ENCODE measurements at regions not wholly inside any gene's neighbourhood (a gene's known extent, or its start where the extent isn't known, plus 50 kb on each side); places are given as distances from the start of the nearest gene placed in this dataset.
"Not testable (repeated sequence)": the region's sequence is repeated elsewhere in the genome, so short reads cannot be mapped to it uniquely, and the experiment has no call there.

DNA sequence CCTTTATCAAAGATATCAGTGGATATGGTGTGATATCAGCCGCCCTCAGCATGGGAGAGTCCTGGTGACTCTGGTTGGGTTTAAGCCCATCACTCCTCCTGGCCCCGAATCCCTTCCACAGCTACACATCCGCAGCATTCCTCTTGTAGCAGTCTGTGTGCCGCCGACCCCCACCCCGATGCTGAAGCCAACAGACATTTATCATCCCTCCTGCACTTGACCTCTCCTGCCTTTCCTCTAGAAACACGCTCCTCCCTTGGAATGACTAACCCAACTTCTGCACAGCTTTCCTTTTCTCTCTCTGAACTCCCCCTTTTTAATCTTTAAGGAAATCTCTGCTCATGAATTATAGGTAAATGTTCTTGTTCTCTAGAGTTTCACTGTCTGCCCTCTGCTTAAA is 250.9 kb upstream of the FOXN3 start:
- Mint-ChIP-seq H3K4me3 (no peak overlapping the region), H3K36me3 (ENCODE audit: low read depth) (no peaks in the 10 kb centered on the region), H3K27me3 (no peaks in the 10 kb centered on the region), H3K4me1 (peaks cover 16% of the 10 kb centered on the region), H3K27ac (peak overlapping the region; percentile 6)
- no peak for DNase-seq
- no peak for ATAC-seq
- H3K9me3 ChIP-seq (ENCODE audit: control insufficient read depth, low read length, poor library complexity, severe bottlenecking) = no peaks in the 10 kb centered on the region

DNA sequence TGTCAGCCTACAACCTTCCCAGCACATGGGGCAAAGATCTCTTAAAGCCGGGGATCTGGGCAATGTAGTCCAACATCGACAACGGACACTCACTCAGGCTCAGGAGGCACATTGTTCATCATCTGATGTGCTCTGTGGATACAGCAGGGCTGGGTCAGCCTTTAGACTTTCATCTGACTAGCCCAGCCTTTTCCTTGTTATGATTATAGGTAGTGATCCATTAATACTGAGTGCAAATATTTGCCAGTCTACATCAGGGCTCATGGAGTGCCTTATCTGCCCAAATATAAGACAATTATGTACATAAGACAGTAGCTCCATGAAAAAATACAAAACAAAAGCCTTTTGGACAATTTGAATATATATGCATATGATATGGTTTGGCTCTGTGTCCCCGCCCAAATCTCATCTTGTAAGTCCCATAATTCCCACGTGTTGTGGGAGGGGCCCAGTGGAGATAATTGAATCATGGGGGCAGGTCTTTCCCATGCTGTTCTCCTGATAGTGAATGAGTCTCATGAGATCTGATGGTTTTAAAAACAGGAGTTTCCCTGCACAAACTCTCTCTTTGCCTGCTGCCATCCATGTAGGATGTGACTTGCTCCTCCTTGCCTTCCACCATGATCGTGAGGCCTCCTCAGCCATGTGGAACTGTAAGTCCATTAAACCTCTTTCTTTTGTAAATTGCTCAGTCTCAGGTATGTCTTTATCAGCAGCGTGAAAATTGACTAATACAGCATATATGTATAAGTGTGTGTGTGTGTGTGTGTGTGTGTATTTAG is 248.5 kb upstream of the FOXN3 start:
- not testable (repeated sequence) for ATAC-seq; H3K27me3 Mint-ChIP-seq; H3K4me3 Mint-ChIP-seq; DNase-seq; H3K36me3 Mint-ChIP-seq (ENCODE audit: low read depth); H3K27ac Mint-ChIP-seq; H3K9me3 ChIP-seq (ENCODE audit: control insufficient read depth, low read length, poor library complexity, severe bottlenecking)
- H3K4me1 Mint-ChIP-seq = peaks cover 11% of the 10 kb centered on the region

DNA sequence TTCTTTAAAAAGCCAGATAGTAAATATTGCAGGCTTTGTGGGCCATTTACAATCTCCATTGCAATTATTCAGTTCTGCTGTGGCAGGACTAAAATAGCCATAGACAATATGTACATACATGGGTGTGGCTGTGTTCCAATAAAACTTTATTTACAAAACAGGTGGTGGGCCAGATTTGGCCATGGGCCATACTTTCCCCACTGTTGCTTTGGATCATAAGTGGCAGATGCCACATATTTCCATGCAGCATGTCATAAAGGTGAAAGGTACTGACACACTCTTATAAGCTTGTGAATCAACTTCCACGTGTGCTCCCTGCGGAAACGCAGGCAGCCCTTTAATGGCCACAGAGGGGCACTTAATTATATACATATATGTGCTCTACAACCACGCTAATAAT is 244.4 kb upstream of the FOXN3 start:
- H3K4me1 Mint-ChIP-seq = peaks cover 5% of the 10 kb centered on the region

DNA sequence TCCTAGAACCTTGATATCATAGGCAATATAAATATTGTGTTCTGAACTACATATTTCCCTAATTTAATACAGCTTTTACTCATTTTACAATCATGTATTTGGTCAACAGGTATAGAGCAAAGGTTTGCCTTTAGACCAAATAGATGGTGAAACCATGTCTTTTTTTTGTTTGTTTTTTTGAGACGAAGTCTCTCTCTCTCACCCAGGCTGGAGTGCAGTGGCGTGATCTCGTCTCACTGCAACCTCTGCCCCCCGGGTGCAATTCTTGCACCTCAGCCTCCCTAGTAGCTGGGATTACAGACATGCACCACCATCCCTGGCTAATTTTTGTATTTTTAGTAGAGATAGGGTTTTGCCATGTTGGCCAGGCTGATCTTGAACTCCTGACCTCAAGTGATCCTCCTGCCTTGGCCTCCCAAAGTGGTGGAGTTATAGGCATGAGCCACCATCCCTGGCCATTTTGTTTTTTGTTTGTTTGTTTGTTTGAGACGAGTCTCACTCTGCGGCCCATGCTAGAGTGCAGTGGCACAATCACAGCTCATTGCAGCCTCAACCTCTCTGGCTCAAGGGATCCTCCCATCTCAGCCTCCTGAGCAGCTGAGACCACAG is 243.7 kb upstream of the FOXN3 start:
- not testable (repeated sequence) for H3K9me3 ChIP-seq (ENCODE audit: control insufficient read depth, low read length, poor library complexity, severe bottlenecking); DNase-seq; ATAC-seq; H3K4me1 Mint-ChIP-seq; H3K27me3 Mint-ChIP-seq; H3K4me3 Mint-ChIP-seq; H3K36me3 Mint-ChIP-seq (ENCODE audit: low read depth); H3K27ac Mint-ChIP-seq

More for the DNA sequence above, 244.4 kb upstream of the FOXN3 start:
- Mint-ChIP-seq H3K27ac (no peak overlapping the region), H3K36me3 (ENCODE audit: low read depth) (no peaks in the 10 kb centered on the region), H3K27me3 (no peaks in the 10 kb centered on the region), H3K4me3 (no peak overlapping the region)
- H3K9me3 ChIP-seq (ENCODE audit: control insufficient read depth, low read length, poor library complexity, severe bottlenecking) = no peaks in the 10 kb centered on the region
- ATAC-seq (no peak), DNase-seq (no peak)

DNA sequence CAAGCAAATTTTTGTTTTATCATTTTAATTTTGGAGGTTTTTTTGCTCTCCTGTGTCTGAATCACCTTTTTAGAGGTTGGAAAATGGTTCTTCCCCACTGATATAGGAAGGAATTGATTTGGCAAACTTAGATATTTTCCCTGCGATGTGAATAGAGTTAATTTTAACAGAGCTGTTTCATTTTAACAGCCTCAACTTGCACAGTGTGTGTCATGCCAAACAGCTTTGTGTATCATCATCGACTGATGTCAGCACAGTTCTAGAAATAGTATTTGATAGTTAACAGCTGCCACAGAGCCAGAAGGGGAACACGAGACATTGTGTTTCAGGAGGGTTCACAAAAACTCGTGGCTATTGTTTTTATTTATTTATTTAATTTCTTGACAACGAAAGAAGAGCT is 243.1 kb upstream of the FOXN3 start:
- DNase-seq (no peak), ATAC-seq (no peak)
- H3K36me3 Mint-ChIP-seq (ENCODE audit: low read depth) = no peaks in the 10 kb centered on the region
- no peak overlapping the region for H3K27ac Mint-ChIP-seq
- no peak overlapping the region for H3K4me3 Mint-ChIP-seq
- H3K4me1 Mint-ChIP-seq = peaks cover 7% of the 10 kb centered on the region
- H3K9me3 ChIP-seq (ENCODE audit: control insufficient read depth, low read length, poor library complexity, severe bottlenecking) = no peaks in the 10 kb centered on the region
- no peaks in the 10 kb centered on the region for H3K27me3 Mint-ChIP-seq

DNA sequence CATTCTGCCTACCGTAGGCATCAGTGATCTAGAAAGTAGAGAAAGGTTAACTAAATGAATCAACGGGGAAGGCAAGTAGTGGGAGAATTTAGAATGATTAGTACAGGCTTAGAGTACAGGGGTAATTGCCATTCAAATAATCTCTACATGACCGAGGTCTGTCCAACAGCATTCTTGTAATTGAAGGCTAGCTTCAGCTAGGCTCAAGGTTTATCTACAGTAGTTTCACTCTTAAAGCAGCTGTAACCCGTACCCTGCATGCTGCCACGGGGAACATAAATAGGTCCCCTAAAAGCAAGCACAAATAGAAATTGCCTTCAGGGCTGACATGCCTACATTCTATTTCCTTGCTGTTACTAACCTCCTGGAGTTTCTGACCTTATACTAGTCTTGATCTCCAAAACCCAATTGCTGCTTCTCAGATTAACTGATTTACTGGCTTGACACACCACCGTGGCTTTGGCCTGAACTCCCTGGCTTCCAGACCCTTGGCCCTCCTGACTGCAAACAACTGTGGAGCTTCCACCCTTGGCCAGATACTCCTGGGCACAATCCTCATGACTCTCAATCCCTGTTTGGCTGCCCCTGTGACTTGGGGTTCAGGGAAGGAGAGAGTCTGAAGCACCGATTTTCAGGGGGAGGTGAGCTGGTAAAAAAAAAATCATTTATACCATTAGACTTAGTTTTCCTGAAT is 242.1 kb upstream of the FOXN3 start:
- no peaks in the 10 kb centered on the region for H3K9me3 ChIP-seq (ENCODE audit: control insufficient read depth, low read length, poor library complexity, severe bottlenecking)
- Mint-ChIP-seq H3K4me3 (no peak overlapping the region), H3K4me1 (peaks cover 7% of the 10 kb centered on the region), H3K27ac (no peak overlapping the region), H3K36me3 (ENCODE audit: low read depth) (no peaks in the 10 kb centered on the region), H3K27me3 (no peaks in the 10 kb centered on the region)
- ATAC-seq = no peak
- no peak for DNase-seq

DNA sequence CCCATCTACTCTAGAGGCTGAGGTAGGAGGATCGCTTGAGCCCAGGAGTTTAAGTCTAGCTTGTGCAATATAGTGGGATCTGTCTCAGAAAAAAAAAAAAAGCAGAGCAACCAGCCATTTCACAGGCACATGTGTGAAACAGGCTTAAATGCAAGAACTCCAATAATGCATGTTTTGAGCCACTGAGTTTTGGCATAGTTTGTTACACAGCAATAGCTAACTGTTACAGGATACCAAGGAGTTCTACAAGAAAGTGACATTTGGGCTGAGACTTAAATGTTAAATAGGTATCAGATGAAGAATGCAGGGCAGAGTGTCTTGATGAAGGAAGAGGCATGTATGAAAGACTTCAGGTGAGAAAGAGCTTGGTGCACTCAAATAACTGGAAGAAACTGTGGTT is 240.0 kb upstream of the FOXN3 start:
- DNase-seq (no peak), ATAC-seq (no peak)
- Mint-ChIP-seq H3K4me3 (no peak overlapping the region), H3K27ac (no peak overlapping the region), H3K36me3 (ENCODE audit: low read depth) (no peaks in the 10 kb centered on the region), H3K4me1 (peaks cover 6% of the 10 kb centered on the region), H3K27me3 (no peaks in the 10 kb centered on the region)
- H3K9me3 ChIP-seq (ENCODE audit: control insufficient read depth, low read length, poor library complexity, severe bottlenecking) = no peaks in the 10 kb centered on the region

DNA sequence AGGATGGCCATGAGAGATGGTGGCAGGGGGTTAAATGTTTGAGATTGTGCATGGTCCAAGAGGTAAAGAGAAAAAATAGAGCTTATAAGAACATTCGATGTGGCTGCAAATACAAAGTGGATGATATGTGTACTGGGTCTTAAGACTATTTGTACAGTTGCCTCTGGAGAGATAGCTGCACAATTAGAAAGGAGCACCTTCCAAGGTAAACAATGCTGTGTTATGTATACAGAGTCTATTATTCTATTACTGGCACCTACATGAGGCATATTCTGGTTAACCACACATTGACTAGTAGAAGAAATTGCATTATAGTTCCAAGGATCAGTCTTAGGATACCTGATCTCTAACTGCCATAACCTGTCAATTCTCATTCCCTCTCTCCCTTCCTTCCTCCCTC is 238.0 kb upstream of the FOXN3 start:
- H3K27ac Mint-ChIP-seq = no peak overlapping the region
- H3K27me3 Mint-ChIP-seq = no peaks in the 10 kb centered on the region
- no peak for DNase-seq
- peaks cover 6% of the 10 kb centered on the region for H3K4me1 Mint-ChIP-seq
- no peaks in the 10 kb centered on the region for H3K36me3 Mint-ChIP-seq (ENCODE audit: low read depth)
- H3K4me3 Mint-ChIP-seq = no peak overlapping the region
- H3K9me3 ChIP-seq (ENCODE audit: control insufficient read depth, low read length, poor library complexity, severe bottlenecking) = no peaks in the 10 kb centered on the region
- ATAC-seq = no peak

DNA sequence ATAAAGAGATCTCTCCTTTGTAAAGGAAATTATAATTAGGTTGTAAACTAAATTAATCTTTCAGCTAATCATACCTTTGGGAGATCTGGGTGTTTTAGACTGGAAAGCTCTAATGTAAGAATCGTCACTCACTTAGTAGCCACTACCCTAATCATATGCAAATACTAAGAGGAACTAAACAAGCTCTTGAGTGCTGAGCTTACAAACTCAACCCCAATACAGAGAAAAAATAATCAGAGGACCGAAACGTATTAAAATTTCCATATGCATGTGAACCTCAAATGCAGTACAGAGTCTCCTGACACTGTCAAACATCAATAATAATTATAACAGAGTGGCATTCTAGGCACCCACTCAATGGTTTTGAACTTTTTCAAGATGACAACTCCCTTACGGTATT is 235.3 kb upstream of the FOXN3 start:
- no peaks in the 10 kb centered on the region for H3K9me3 ChIP-seq (ENCODE audit: control insufficient read depth, low read length, poor library complexity, severe bottlenecking)
- Mint-ChIP-seq H3K36me3 (ENCODE audit: low read depth) (peaks cover 4% of the 10 kb centered on the region), H3K4me1 (peaks cover 3% of the 10 kb centered on the region), H3K4me3 (no peak overlapping the region), H3K27ac (no peak overlapping the region), H3K27me3 (no peaks in the 10 kb centered on the region)
- DNase-seq (no peak), ATAC-seq (no peak)

DNA sequence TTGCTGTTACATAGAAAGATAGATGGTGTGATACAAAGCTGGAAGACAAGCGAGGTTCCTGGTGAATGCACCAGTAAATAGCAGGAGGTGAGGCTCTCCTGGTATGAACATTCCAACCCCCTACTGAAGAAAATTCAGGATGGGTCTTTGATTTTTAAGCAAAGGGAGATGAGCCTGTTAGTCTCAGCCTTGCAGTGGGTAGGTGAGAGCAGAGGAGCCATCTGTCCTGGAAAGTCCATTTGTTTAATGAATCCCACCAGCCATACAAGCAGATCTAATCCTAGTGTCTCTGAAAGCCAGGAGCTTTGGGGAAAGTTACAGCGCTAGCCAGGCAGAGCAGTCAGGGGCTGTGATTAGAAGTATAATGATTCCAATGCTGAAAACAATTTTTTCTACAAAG is 234.8 kb upstream of the FOXN3 start:
- H3K36me3 Mint-ChIP-seq (ENCODE audit: low read depth) = peaks cover 4% of the 10 kb centered on the region
- peak overlapping the region; percentile 42 for H3K4me3 Mint-ChIP-seq
- no peak for DNase-seq
- no peak for ATAC-seq
- H3K27me3 Mint-ChIP-seq = no peaks in the 10 kb centered on the region
- H3K4me1 Mint-ChIP-seq = peaks cover 3% of the 10 kb centered on the region
- H3K27ac Mint-ChIP-seq = no peak overlapping the region
- no peaks in the 10 kb centered on the region for H3K9me3 ChIP-seq (ENCODE audit: control insufficient read depth, low read length, poor library complexity, severe bottlenecking)

DNA sequence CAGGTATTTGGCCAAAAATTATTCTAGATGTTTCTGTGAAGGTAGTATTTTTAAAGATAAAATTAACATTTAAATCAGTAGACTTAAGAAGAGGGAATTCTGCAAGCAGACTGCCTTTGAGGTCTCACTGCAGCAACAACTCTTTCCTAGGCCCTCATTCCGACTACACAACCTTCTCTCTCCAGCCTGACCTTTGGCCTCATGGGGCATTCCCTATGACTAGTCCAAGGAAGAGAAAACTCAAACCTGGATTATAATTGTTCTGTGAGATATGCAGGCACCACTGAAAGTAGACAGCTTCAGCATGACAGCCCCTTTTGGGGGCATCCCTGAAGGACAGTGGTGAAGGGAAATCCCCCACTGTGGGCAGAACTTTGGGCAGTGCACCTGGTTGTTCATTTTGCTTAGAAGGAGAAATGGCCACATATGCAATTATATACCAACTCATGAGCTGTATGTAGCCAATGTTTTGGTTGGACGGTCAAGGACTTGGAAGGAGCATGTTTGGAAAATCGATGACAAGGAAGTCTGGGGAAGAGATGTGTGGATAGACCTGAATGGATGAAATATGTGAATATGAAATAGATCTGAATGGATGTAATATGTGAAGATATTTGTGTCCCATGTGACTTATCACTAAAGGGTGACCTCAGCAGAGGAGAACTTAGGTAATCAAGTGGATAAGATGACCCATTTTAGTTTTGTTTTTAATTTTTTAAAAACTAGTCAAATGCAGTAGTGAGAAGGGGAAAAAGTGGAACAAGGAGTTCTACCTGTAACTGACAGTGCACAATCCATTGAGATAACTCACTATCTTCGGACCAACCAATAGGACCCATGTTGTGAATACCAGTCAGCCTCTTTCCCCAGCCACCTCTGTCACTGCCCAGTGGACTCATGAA is 233.3 kb upstream of the FOXN3 start:
- Mint-ChIP-seq H3K27ac (no peak overlapping the region), H3K4me3 (no peak overlapping the region), H3K36me3 (ENCODE audit: low read depth) (peaks cover 4% of the 10 kb centered on the region), H3K27me3 (no peaks in the 10 kb centered on the region), H3K4me1 (peaks cover 2% of the 10 kb centered on the region)
- DNase-seq (no peak), ATAC-seq (no peak)
- no peaks in the 10 kb centered on the region for H3K9me3 ChIP-seq (ENCODE audit: control insufficient read depth, low read length, poor library complexity, severe bottlenecking)

DNA sequence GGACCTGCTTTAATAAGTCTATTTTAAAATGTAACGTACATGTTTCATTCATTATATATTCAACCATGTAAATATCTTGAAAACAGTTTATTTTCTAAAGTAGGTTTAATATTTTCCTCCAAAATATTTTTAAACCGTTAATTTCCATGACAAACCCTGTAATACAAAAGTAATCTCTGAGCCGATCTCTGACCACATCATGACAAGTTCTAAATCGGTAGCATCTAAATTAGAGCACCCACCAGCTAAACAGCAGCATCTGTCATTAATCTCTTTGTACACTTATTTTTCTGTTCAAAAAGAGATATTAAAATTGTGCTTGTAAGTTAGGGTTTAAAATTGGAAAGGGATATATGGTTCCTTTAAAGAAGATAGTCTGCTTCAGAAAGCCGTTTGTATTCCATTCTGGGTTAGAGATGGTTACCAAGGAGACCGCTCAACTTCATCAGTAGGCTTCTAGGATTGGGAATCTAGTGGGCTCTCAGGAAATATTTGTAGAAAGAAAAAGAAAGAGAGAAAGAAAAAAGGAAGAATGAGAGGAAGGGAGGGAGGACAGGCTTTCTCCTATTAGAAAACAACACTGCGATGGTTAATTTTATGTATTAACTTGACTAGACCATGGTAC is 232.5 kb upstream of the FOXN3 start:
- H3K9me3 ChIP-seq (ENCODE audit: control insufficient read depth, low read length, poor library complexity, severe bottlenecking) = no peaks in the 10 kb centered on the region
- DNase-seq (no peak), ATAC-seq (no peak)
- Mint-ChIP-seq H3K4me3 (no peak overlapping the region), H3K36me3 (ENCODE audit: low read depth) (peaks cover 4% of the 10 kb centered on the region), H3K27ac (no peak overlapping the region), H3K4me1 (no peaks in the 10 kb centered on the region), H3K27me3 (no peaks in the 10 kb centered on the region)

DNA sequence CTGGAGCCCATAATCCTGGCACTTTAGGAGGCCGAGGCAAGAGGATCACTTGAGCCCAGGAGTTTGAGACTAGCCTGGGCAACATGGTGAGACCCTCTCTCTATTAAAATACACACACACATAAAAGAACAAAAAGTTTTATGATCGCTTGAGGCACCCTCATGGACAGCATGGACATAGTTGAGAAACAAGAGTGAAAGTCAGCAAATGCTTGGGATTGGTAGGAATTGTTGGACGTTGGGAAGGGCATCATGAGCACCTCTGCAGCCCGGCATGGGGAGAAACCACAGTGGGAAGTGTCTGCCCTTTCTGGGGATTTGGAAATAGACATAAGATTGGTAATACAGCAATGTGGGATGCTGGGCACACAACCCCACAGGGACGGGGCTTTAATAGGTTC is 231.9 kb upstream of the FOXN3 start:
- DNase-seq (no peak), ATAC-seq (no peak)
- H3K9me3 ChIP-seq (ENCODE audit: control insufficient read depth, low read length, poor library complexity, severe bottlenecking) = no peaks in the 10 kb centered on the region
- Mint-ChIP-seq H3K27ac (no peak overlapping the region), H3K27me3 (no peaks in the 10 kb centered on the region), H3K4me3 (no peak overlapping the region), H3K4me1 (no peaks in the 10 kb centered on the region), H3K36me3 (ENCODE audit: low read depth) (peaks cover 4% of the 10 kb centered on the region)
